Activated naive CD4-positive, alpha-beta T cell treated with anti-CD3 and anti-CD28 coated beads, Interleukin-2, amount 50 U/mL, for 16 hours (primary cell): ENCODE measurements at regions not wholly inside any gene's neighbourhood (a gene's known extent, or its start where the extent isn't known, plus 50 kb on each side); places are given as distances from the start of the nearest gene placed in this dataset.

Experiments used
- DNase-seq: peaks from one replicate; pipeline ENCODE4 v3.0.0-alpha.2; 2020

DNA sequence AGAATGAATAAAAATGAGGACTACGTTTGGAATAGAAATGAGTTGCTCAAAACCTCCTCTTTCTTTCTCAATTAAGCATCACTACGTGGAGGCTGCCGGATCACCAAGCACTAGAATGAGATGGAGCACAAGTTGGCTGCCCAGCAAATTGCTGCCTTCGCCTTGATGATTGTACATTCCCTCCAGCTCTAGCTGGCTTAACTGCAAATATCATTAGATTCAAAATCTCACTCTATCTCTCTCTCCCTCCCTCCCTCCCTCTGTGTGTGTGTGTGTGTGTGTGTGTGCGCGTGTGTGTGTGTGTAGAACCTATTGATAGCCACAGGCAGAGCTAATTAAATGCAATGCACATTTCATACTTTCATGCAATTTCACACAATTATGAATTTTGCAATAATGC lies 310.7 kb upstream of the CDH4 start:
- no peak for DNase-seq

DNA sequence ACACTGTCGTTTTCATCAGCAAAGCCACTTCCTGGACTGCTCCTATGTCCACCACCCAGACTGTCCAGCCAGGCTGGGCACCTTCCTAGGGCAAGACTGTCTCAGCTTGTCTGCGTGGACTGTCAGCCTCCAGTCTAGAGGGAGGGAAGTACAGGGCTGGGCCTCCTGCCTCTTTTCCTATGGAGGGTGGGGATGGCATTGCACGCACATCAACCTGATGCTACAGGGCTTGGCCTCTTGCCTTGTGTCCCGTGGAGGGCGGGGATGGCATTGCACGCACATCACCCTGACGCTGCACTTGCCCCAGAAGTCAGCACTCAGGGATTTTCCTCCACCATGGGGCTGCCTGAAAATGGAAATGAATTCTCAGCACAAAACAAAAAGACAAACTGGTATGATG lies 304.2 kb upstream of the CDH4 start:
- no peak for DNase-seq

DNA sequence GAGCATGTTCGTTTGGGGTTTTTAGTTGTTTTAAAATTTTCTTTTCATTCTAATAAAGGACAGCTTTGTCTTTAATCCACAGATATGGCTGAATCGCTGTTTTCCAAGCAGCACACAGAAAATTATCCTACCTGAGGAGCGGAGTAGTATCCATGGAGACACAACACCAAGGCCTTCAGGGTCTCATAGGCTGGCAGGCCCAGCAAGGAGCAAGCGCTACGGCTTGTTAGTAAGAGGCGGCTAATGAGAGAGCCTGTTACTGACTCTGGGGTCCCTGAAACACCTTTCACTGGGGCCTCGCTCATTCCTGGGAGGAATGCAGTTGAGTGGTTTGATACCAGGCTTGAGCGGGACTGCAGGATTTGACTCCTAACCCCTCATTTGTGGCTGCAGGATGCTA lies 303.8 kb upstream of the CDH4 start:
- DNase-seq: no peak

DNA sequence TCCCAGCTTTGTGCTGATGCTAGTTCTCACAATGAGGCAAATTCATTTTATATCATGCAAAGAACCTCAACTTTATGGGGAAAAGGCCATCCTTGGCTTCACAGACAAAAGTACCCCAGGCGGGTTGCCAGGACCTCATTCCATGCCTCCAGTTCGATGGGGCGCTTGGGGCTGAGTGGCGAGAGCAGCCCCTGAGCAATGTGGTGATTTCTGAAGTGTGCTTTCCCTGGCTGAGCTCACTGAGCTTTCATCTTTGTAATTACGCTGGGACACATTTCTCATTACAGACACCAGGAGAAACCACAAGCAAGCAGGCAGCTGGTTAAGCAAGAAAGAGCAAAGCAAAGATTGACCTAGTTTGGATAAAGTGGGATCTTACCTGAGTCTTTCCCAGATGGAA lies 301.5 kb upstream of the CDH4 start:
- DNase-seq: no peak

DNA sequence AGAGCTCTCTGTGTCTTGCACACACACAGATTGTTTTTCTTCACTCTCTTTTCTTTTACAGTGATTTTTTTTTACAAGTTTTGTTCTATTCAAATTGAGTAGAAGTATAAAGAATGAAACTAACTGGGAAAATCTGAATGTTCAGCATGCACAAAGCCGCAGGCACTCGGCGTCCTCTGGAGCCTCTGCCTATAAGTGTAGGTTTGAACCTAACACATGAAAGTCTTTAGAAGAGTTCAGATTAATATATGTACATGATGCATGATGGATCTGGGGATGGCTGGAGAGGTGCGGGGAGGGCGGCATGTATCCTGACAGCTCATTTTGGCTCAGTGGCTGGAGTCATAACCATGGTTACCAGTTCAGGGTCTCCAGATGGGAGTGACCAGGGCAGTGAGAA lies 301.1 kb upstream of the CDH4 start:
- DNase-seq: no peak

DNA sequence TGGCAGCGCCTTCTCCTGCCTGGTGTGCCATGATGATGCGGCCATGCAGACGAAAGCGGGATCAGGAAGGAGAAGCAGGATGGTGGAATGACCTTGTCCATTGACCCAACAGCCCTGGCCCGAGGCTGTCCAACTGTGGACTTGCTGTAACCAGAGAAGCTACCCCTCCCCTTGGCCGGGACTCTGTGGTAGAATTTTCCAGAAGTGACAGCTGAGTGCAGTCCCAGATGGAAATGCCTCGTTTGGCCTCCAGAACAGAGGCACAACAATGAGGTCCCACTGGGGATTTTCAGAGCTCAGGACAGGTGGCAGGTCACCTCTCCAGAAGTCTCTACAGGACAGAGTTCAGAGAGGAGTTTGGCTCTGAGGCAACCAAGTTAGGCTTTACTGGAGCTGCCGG lies 299.2 kb upstream of the CDH4 start:
- no peak for DNase-seq

DNA sequence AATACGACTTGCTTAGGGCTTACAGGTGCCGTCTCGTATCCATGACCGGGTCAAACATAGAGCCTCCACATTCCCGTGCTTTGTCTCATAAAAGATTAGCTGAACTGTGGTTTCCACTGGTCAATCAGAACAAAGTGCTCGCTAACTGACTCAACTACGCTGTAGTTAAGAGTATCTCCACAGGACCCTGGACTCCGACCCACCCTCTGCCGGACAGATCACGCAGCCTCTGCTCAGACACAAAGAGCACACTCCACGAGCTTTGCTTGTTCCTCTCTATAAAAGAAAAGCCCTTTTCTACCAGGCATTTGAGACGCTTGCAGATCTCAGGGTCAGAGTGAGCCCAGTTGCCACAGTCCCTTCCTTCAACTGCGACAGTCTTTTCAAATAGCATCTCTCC lies 298.7 kb upstream of the CDH4 start:
- no peak for DNase-seq

DNA sequence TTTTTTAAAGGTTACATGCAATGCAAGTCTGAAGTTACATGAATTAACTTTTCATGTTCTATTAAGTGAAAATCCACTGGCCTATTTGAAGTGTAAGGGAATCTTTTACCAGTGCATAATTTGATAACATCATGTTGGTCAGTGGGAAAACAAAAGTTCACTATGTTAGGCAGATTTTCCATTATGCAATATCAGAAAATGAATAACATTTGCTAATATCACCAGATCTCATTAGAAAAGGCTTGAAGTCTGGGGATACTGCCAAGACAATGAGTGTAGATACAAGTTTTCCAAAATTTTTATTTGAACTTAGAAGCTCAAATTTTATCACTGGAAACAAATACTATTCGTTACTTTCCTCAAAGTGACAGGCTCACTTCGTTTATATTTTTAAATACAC lies 296.4 kb upstream of the CDH4 start:
- DNase-seq: no peak

DNA sequence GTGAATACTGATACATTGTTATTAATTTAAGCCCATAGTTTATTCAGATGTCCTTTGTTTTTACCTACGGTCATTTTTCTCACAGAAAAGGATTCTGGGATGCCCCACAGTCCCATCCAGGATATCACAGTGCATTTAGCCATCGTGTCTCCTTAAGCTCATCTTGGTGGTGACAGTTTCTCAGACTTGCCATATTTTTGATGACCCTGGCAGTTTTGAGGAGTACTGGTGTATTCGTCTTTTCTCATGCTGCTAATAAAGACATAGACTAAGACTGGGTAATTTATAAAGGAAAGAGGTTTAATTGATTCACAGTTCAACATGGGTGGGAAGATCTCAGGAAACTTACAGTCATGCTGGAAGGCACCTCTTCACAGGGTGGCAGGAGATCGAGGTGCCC lies 295.9 kb upstream of the CDH4 start:
- DNase-seq: no peak

DNA sequence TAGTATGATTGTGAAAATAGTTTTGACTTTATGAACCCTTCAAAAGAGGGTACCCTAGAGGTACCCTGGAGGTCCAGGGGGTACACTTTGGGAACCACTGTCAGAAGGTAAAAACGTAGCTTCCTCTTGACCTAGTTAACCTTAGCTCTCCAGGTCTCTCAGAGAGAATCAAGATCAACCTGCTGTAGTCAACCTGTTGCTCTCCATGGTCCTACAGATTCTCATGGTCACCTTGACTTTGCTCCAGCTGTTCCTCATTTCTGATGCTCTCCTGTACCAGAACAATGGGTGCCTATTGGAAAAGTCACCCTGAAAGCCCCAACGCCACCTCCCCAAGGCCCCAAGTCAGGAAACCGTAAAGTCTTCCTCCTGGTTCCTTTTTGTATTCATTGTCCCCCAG lies 294.4 kb upstream of the CDH4 start:
- DNase-seq: no peak

DNA sequence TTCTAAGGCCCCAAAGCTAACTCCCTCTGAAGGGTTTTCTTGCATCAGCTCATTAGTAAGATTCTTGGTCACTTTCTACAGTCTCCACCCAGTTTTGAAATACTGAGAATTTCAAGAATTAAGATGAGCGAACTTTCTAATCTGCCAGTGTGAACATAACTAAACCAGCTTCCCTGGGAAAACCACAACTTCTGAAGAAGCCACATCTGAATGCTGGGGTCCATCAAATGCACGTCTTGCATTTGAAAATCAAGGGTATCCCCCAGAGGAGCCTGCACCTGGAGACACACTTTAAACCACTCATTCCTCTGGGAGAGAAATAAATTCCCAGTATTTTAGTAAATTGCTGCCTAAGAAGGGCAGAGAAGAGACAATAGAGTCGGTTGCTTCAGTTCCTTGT lies 292.1 kb upstream of the CDH4 start:
- DNase-seq: no peak

DNA sequence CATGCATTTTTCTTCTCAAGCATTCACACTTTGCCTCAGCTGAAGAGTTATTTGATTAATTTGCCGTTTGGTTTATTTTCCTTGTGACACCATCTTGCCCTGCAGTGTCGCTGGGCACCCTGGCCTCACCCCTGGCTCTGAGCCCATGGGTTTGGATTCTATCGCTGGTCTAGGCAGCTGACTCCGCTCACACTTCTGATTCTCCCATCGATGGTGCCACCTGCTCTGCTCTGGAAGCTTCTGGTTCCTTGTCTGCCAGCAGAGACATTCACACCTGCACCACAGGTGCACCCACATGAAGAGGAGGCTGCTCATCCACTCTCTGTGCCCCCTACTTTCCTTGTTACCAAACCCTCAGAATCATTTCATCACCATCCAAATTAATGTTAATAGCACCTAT lies 291.6 kb upstream of the CDH4 start:
- no peak for DNase-seq

DNA sequence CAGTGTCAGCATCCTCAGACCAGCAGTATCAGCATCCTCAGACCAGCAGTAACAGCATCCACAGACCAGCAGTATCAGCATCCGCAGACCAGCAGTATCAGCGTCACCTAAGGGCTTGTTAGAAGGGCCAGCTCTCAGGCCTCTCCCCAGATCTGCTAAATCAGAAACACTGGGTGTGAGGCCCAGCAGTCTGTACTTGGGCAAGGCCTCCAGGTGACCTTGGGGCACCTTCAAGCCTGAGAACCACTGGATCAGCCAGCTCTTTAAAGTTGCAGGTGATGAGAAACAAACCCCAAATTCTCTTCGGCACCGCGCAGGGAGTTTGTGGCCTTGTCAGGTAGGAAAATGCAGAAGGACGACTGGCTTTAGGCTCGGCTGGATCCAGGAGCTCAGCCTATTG lies 290.5 kb upstream of the CDH4 start:
- DNase-seq: no peak

DNA sequence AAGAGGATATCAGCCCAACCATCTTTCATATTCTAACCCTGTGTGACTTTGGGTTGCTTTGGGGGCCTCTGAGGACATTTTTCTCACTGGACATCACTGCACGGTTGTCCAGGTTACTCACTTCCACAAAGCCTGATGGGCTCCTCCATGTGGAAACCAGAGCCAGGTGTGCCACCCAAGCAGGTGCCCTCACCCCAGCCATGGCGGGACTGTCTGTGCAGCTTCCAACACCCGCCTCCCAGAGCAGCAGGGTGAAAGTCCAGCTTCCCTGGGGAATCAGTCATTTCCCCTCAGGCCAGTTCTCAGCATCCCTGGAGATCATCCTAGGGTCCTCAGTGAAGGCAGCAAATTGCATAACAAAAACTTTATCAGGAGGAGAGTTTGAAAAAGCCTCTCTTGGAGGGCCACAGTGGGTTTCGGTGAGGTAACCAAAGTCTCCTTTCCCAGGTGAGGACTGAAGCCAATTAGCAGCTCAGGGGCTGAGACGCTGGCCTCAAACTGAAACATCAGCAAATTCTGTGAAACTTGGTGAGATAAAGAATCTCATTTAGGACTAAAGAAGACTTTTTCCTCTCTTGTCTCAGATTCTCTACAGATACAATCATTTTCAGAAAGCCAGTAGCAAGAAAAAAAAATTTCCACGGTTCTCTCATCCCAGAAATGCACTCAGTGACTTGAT lies 289.6 kb upstream of the CDH4 start:
- no peak for DNase-seq

DNA sequence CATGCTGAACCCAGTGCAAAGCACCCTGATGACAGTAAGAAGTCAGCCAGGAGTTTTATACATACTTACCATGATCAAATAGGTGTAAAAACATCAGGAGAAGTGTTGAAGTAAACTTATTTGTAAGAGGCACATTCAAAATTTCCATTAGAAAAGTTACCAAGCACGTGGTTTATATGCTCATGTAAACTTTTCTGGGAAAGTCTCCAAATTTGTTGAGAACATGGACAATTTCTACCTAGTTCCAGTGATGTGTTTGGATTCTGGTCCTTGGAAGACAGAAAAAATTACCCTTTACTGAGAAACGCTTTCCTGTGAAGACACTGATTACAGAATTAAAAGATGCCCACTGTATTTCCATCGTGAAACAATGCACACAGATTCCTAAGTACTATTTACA lies 288.9 kb upstream of the CDH4 start:
- DNase-seq: no peak

DNA sequence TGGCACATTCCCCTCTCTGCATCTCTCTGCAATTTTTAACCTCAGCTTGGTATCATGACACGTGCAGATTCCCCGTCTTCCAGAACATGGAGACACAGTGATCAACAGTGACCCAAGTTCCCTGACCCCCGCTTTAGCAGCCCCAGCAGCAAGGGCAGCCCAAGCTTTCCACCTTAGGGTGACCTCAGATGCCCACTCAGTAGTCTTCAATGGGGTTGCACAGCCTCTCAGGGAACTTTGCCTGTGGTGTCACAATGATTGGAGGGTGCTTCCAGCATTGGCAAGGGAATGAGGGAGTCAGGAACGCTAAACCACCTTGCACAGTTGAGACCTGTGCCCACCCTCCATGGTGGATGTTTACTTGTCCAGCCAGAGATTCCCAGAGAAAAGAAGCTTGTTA lies 287.1 kb upstream of the CDH4 start:
- no peak for DNase-seq

DNA sequence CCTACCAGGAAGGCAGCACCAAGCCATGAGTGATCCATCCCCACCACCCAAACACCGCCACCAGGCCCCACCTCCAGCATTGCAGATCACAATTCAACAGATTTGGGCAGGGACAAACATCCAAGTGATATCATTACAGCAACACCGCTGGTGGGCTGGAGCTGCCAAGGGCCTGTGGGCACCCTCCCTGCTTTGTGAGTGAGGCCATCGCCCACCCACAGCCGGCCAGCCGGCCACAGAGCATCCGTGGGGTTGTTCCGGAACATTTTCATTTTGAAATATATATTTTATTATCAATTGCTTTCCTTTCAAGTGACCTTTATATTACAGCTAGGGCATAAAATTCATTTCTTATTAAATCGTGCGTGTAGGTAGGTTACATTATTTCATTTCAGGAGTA lies 286.0 kb upstream of the CDH4 start:
- DNase-seq: no peak

DNA sequence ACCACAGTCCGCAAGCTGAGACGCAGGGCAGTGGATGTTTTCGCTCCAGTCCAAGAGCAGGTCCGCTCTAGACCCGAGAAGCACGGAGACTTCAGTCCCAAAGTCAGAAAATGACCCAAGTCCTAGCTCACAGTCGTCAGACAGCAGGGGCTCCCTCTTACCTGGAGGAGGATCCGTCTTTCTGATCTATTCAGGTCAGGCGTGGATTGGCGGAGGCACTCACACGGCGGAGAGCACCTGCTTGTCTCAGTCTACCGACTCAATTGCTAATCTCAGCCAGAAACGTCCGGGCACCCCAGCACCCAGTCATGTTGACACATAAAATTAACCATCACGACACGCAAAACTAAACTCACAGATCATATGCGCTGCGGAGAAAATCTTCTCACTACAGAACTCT lies 285.3 kb upstream of the CDH4 start:
- DNase-seq: no peak

DNA sequence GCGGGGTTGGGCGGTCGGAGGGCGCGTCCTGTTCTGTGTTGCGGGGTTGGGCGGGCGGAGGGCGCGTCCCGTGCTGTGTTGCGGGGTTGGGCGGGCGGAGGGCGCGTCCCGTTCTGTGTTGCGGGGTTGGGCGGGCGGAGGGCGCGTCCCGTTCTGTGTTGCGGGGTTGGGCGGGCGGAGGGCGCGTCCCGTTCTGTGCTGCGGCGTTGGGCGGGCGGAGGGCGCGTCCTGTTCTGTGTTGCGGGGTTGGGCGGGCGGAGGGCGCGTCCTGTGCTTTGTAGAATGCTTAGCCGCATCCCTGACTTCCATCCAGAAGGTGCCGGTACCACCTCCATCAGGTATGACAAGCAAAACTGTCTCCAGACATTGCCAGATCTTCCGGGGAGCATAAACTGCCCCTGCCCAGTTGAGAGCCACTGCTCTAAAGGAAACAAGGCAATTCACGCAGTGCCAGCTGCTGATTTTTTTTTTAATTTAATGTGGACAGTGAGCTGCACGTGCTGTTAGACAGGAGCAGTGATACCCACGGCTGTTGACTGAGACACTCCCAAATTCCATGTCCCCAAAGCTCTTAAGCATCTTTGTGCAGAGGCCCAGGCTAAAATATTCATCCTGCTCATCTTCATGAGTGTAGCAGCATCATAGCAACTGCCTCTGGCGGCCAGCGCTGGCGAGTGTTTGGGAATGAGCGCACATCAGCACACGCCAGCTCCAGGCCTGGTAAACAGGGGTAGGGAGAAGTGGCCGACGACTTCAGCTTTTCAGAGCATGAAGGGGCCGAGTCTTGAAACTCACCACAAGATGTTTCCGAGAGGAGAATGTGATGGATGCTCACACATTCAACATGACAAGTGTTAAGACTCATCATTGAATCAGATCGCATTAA lies 284.4 kb upstream of the CDH4 start:
- no peak for DNase-seq

DNA sequence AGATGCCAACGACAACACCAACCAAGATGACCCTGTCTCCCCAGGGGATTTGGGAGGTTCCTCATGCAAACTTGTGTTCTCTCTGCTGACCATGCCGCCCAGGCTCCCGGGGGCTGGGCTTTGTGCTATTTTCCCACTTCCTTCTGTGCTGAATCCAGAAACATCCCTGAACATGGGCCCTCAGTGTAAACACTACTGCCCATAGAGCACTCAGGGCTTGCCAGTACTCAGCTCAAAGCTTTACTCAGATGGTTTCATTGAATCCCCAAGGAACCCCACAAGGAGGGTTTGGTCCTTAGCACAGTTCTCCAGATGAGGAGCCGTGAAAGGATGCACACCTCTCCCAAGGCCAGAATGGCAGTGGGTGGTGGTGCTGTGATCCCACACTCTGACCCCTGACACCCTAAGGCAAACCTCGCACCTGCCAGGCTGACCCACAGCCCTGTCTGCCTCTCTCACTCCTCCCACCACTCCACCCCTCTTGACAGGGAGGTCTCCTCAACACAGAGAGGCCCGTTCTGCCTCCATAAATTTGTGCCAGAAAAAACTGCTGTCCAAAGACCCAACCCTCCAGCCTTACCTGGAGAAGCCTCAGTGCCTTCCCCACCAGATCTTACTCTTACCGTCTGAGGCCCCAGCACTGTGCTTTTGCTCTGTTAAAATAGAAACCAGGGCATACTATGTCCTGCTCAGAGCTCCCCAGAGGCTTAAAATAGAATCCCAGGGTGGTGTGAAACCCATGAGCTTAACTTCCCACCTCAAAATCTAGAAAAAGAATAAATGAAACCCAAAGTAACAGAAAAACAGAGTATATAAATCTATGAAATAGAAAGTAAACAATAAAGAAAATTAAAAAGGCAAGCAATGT lies 283.0 kb upstream of the CDH4 start:
- DNase-seq: no peak

DNA sequence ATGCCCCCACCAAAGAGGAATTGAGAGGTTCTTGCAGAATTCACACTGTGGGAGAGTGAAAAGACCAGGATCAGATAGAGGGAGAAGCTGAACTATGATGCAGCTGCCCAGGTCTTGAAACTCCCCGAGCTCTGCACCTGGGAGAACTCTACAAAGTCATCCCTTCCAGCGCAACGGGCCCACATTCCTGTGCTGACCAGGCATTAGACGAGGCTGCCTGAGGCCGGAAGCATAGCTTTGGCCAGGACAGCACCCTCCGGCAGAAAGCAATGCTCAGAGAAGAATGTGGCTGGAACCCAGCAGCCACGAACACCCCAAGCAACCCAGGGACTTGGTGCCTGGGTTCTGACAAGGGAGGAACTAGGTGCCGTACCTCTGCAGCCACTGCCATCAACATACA lies 281.5 kb upstream of the CDH4 start:
- no peak for DNase-seq

DNA sequence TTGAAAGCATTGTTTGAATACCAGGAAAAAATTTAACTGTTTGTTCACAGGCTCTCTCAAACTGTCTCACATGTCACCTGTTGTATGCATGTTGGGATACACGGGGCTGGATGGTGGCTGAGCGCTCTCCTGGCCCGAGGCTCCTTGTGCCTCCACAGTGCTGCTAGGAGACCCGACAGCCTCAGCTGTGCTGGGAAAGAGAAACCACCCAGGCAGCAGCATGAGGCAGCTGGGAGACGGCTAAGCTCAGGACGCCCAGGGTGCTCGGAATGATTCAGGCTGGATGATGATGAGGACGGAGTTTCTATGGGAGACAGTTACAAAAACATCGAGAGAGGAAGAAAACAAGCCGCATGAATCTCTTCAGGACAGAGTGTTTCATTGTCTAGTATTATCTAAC lies 278.0 kb upstream of the CDH4 start:
- no peak for DNase-seq

DNA sequence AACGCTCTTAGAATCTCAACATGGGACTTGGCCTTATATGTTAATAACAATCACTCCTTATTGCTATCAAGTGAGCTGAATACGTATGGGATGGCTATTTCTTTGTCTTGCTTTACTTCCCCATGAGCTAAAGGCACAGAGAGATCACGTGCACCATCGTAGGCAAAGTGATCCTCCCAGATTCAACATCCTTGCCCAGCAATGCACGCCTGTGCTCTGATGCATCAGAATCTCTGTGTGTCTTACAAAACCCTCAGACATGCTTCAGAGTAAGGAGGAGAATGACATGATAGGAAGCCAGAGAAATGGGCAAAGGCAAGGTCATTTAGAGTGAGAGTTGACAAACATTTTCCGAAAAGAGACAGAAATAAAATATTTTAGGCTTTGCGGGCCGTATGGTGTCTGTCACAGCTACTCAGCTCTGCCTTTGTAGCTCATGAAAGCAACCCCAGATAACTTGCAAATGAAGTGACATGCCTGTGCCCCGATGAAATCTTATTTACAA lies 277.6 kb upstream of the CDH4 start:
- no peak for DNase-seq

DNA sequence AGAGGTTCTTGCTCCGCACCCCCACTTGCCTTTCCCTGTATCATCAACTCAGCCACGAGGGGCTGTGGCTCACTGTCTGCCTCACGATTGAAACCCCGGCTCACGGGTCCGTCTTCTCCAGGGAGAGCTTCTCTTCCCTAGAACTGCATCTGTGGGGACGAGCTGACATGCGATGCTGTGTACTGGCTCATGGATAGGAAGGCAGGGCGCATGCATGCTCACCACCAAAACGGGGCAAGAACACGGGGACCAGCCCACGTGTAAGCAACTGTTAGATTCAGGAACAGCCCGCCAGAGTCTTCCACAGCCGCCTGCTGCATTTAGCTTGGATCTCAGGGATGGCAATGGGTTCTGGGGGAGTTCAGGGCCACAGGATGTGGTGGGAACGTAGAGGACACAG lies 275.9 kb upstream of the CDH4 start:
- no peak for DNase-seq
